ENCODE measurements at regions not wholly inside any gene's neighbourhood (a gene's known extent, or its start where the extent isn't known, plus 50 kb on each side); places are given as distances from the start of the nearest gene placed in this dataset.

GRCh38 chr20:56993020-56993559 lies 273.4 kb downstream of the BMP7 start:
- TF ChIP-seq CTCF (conservative IDR thresholded peaks at IDR 0.05; ENCODE audit: low read length) (no peak), EZH2phosphoT487 (IDR thresholded peaks at IDR 0.05; ENCODE audit: borderline replicate concordance, low read depth, low read length) (no peak)

All from OCI-LY7 (cell line).